ES-I3 (cell line): ENCODE measurements at regions not wholly inside any gene's neighbourhood (a gene's known extent, or its start where the extent isn't known, plus 50 kb on each side); places are given as distances from the start of the nearest gene placed in this dataset.
A peak's percentile ranks its signal among the peaks of the same experiment; 100 is the strongest.
"Not testable (repeated sequence)": the region's sequence is repeated elsewhere in the genome, so short reads cannot be mapped to it uniquely, and the experiment has no call there.

Experiments used
- H3K36me3 ChIP-seq: 2 replicates; pipeline ENCODE4 v1.6.1; 2013; ENCODE audit warnings: mild to moderate bottlenecking, low read length, control low read depth, moderate library complexity; ENCODE audit not compliant: insufficient read depth
- H3K4me1 ChIP-seq: 2 replicates; pipeline ENCODE4 v1.6.1; 2013; ENCODE audit warnings: mild to moderate bottlenecking, control low read depth, low read length; ENCODE audit not compliant: insufficient read depth
- H3K9ac ChIP-seq: 2 replicates; pipeline ENCODE4 v1.6.1; 2013; ENCODE audit warnings: low read depth, mild to moderate bottlenecking, low read length, moderate library complexity
- H3K9me3 ChIP-seq: 2 replicates; pipeline ENCODE4 v1.6.1; 2013; ENCODE audit warnings: mild to moderate bottlenecking, low read length, moderate library complexity; ENCODE audit not compliant: control insufficient read depth, insufficient read depth

DNA sequence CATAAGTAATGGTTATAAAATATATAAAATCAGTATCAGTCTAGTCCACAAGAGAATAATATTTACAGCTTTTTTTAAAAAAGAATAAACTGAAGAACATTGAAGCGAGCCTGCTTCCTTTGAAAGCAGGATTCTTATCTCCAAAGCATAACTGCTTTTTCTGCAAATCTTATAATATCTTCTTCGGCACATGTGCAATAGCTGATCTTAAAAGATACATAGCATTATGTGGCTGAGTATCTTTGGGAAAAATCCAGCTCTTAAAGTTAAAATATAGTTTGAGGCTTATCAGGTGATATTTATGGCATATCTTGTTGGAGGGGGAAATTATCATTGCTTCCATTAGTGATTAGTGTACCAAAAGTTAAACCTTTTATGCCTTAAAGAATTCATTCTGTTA, 523.9 kb upstream of the ADGRL4 start:
- Histone ChIP-seq H3K9me3 (no peaks in the 10 kb centered on the region), H3K9ac (no peak overlapping the region), H3K4me1 (no peaks in the 10 kb centered on the region), H3K36me3 (no peaks in the 10 kb centered on the region)

DNA sequence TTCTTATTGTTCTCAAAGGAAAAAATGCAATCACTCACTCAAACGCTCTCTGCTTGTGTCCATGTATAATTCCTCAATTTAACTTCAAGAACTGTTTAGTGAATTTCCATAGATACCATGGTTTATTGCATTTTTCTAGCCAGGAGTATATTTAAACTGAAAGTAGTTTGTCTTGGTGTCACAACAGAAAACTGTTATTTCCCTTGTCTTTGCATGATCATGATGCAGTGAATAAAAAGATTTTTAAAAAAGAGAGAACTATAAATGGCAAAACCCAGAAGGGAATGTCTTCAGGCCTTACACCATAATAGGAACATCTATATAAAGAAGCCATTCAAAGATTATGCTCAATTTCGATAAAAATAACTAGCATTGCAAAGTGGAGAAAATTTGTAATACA, 523.5 kb upstream of the ADGRL4 start:
- H3K9ac ChIP-seq, result no peak overlapping the region
- H3K4me1 ChIP-seq, result no peaks in the 10 kb centered on the region
- H3K36me3 ChIP-seq, result no peaks in the 10 kb centered on the region
- no peaks in the 10 kb centered on the region for H3K9me3 ChIP-seq

DNA sequence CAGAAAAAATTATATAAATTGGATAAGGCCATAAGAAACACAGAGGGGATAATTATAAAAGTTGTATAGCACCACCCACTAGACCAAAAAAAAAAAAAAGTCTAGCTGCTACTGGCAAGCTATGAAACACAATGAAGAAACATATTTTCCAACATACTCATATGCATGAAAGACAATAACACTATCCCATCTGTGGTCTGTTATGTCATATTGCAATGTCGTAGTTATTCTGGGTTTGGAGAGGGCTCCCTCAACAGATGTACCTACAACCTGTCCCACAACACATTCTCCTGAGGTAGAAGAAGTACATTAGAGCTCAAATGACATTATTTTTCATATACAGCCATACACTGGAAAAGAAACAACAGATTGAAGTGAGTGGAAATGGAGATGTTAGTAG, 517.6 kb upstream of the ADGRL4 start:
- H3K4me1 ChIP-seq, result no peaks in the 10 kb centered on the region
- H3K9ac ChIP-seq, result no peak overlapping the region
- no peaks in the 10 kb centered on the region for H3K36me3 ChIP-seq
- H3K9me3 ChIP-seq, result no peaks in the 10 kb centered on the region

DNA sequence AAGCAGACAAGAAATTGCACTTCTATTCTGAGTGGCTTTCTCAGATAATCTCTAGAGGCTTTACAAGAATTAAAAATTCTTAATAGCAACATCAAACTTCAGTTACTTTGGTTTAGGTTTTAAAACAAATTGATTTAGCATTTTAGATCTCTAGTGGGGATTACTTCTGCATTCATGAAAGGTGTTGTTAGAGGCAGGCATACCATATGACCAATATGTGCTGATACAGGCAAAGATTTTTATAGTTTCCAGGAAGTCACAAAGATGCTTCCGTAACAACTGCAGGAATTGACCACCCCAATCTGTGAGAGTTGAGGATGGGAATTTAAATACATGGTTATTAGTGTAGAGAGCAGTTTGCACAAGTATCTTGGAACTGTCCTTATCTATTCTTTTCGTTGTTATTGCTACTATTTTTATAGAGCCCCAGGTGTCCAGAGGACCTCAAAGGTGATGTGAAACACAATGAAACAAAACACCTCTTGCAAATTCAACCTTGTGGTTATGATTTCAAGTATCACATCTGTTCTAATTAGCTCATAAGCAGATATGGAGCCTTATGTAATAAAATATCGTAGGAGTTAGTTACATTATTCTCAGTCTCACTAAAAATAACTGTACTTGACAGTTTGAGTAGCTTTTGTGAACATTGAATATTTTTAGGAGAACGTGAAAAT, 512.7 kb upstream of the ADGRL4 start:
- Histone ChIP-seq H3K36me3 (no peaks in the 10 kb centered on the region), H3K4me1 (no peaks in the 10 kb centered on the region), H3K9me3 (no peaks in the 10 kb centered on the region), H3K9ac (no peak overlapping the region)

DNA sequence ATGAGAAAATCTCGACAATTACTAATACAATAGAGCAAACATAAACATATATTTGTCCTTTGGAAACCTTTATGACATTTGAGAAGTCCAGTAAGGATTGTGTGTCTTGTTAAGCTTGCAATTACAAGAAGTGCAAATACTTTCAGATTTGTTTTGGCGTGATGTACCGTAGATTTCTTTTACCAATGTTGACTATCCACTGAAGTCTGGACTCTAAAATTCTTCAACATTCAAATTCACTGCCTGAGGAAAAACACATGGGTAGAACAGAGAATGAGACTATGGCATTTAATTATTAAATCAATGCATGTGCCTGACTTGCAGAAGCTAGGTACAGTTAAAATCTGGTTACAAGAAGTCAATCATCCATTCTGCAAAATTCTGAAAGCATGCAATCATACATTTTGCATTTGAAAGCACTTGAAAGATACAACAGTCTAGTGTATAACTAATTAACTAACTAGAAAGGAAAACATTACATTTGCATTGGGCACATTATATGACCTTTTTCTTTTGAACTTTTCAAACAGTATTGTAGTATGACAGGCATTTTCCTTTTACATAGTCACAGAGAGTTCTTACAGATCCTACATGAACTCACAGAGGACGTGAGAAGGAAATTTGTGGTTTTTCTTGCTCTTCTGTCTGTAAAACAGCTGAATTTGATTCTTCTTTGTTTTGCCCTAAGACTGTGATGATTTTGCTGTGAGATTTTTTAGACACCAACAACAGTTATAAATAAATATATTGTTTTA, 511.1 kb upstream of the ADGRL4 start:
- Histone ChIP-seq H3K4me1 (no peaks in the 10 kb centered on the region), H3K9ac (no peak overlapping the region), H3K36me3 (no peaks in the 10 kb centered on the region), H3K9me3 (no peaks in the 10 kb centered on the region)

DNA sequence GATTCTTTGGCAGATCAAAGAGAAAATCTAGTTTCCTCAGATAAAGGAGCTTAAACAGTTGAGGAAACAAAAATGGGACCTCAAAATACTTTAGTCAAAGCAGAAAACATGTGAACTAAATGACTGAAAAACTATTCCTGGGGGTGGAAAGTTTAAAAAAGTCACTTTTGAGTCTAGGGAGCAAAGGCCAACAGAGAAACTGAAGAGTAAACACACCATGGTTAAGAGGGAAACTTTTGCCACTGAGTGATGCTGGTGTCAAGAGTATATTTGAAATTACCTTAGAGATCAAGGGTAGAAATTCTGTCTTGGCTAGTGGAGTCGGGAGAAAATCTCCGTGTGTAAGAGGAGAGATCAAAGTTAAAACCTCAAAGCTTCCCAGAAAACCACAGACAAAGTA, 501.2 kb upstream of the ADGRL4 start:
- Histone ChIP-seq H3K36me3 (no peaks in the 10 kb centered on the region), H3K9me3 (no peaks in the 10 kb centered on the region; the same call in 1 of the 2 replicates), H3K4me1 (no peaks in the 10 kb centered on the region), H3K9ac (no peak overlapping the region)

DNA sequence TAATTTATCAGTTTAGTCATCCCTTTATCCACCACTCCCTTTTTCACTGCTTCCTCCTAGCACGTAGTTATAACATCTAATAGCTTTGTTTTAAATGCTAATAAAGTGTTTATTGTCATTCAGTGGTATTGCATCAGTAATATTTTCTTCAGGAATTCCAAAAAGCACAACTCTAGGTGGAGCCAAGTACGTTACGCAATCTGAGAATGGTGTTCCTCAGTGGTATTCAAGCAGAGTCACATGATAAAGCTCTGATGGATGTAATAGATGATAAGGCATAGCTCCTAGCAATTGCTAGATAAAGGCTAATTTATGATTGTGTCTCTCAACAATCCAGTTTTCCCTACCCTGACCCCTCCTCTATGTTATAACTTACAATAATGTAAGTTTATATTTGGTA, 494.6 kb upstream of the ADGRL4 start:
- Histone ChIP-seq H3K4me1 (peaks cover 14% of the 10 kb centered on the region; the same call in 1 of the 2 replicates), H3K36me3 (no peaks in the 10 kb centered on the region), H3K9ac (no peak overlapping the region), H3K9me3 (no peaks in the 10 kb centered on the region; the same call in 1 of the 2 replicates)

DNA sequence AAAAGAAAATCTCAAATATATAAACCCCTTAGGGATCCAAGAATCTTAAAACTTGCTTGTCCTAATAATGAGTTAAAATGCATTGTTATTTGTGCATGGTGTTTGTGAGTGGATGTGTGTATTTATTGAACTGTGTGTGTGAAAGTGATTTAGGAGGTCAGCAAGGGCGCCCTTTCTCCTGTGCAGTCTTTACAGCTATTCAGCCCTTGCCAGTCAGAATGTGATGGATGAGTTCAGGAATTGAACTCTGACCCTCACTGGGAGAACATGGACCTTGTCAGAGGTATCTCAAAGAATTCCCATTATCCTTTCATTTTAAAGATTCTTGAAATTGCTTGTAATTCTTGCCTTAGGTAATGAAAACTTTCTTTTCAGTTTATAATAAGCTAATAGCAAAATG, 493.0 kb upstream of the ADGRL4 start:
- H3K9me3 ChIP-seq, result no peaks in the 10 kb centered on the region; the same call in 1 of the 2 replicates
- no peak overlapping the region for H3K9ac ChIP-seq
- H3K4me1 ChIP-seq, result peaks cover 25% of the 10 kb centered on the region
- H3K36me3 ChIP-seq, result no peaks in the 10 kb centered on the region

DNA sequence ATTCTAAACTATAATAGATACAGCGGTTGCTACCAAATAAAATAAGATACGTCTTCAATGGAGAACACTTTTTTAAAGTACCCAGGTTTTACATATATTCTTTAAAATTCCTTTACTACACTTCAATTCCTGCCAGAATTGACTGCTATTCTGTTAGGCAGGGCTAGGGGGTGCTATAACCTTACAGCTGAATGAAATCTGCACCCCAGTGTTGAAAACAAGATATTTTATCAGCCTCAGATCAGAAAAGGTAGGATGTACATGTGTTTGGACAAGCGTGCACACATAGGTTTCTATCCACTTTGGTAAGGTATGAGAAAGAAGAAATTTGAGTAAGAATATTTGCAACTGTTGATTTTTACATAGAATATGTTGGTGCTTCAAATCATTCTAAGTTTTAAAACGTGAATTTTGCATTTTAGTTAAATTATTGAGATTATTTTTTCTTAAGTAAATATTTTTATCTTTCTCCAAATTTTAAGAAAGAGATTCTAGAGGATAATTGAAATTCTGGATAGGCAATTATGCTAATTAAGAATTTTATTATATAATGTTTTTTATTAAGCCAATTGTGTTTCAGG, 490.8 kb upstream of the ADGRL4 start:
- peaks cover 25% of the 10 kb centered on the region for H3K4me1 ChIP-seq
- H3K36me3 ChIP-seq, result no peaks in the 10 kb centered on the region
- H3K9ac ChIP-seq, result no peak overlapping the region
- H3K9me3 ChIP-seq, result no peaks in the 10 kb centered on the region

DNA sequence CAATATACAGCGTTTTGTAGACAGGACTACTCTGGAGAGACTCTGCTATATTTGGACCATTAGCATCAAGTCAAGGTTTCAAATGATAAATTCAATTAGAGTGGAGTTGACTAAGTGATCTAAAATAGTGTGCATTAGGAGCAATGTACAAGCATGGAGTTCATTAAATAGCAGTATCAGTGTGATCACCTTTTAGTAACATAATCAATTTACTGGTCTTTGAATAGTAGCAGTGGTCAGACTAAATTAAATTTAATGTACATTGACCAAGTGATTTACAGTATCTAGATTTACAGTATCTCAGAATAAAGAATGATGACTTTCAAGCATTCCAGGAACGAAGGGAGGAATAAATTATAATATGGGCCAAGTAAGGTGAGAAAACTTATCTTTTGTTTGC, 489.6 kb upstream of the ADGRL4 start:
- H3K9me3 ChIP-seq, result no peaks in the 10 kb centered on the region
- no peak overlapping the region for H3K9ac ChIP-seq
- H3K36me3 ChIP-seq, result no peaks in the 10 kb centered on the region
- H3K4me1 ChIP-seq, result peaks cover 19% of the 10 kb centered on the region

DNA sequence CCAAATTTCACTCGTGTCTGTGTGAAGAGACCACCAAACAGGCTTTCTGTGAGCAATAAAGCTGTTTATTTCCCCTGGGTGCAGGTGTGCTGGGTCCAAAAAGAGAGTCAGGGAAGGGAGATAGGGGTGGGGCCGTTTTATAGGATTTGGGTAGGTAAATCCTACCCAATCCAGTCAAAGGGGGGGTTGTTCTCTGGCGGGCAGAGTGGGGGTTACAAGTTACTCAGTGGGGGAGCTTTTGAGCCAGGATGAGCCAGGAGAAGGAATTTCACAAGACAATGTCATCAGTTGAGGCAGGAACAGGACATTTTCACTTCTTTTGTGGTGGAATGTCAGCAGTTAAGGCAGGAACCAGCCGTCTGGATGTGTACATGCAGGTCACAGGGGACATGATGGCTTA, 487.2 kb upstream of the ADGRL4 start:
- not testable (repeated sequence) for H3K9me3 ChIP-seq, H3K36me3 ChIP-seq
- H3K4me1 ChIP-seq, result peaks cover 15% of the 10 kb centered on the region
- H3K9ac ChIP-seq, result peak overlapping the region; percentile 28

DNA sequence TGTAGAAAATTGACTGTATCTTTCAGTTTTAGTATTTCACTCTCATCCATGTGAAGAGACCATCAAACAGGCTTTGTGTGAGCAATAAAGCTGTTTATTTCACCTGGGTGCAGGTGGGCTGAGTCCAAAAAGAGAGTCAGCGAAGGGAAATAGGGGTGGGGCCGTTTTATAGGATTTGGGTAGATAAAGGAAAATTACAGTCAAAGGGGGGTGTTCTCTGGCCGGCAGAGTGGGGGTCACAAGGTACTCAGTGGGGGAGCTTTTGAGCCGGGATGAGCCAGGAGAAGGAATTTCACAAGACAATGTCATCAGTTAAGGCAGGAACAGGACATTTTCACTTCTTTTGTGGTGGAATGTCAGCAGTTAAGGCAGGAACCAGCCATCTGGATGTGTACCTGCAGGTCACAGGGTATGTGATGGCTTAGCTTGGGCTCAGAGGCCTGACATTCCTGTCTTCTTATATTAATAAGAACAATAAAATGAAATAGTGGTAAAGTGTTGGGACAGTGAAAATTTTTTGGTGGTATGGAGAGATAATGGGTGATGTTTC, 482.1 kb upstream of the ADGRL4 start:
- H3K4me1 ChIP-seq, result peaks cover 15% of the 10 kb centered on the region
- H3K9ac ChIP-seq, H3K36me3 ChIP-seq, H3K9me3 ChIP-seq: not testable (repeated sequence)

DNA sequence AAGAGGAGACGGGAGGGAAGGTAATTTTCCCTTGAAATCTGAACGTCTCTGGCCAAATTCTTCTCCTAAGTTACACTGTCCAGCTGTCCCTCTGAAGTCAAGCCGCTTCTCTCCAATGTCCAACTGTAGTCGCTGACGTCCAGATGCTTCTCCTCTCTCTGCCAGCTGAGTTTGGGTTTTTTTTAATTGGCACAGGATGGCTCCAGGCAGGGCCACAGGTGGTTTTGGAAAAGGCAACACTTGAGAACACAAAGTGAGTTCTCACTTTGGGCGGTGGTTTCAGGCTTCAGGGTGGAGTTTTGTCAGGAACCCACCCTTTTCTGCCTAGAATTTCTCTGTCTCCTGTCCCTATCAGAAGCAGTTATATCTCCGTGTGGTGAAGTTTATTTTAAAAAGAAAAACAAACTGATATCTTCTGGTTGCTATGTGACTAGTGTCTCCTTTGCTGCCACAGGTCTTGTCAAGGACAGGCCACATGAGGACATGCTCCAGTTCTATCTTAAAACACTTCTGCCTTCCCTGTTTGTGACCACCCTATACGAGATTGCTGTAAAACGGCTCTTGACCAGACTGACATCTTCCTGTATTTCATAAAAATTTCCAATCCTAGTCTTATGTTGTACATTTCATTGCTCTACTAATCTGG, 472.3 kb upstream of the ADGRL4 start:
- H3K4me1 ChIP-seq, result peaks cover 3% of the 10 kb centered on the region; the same call in 1 of the 2 replicates
- no peaks in the 10 kb centered on the region for H3K9me3 ChIP-seq
- H3K9ac ChIP-seq, result no peak overlapping the region
- H3K36me3 ChIP-seq, result 0 out of 2 replicates have a peak, but pooled peaks cover 8% of the 10 kb centered on the region

DNA sequence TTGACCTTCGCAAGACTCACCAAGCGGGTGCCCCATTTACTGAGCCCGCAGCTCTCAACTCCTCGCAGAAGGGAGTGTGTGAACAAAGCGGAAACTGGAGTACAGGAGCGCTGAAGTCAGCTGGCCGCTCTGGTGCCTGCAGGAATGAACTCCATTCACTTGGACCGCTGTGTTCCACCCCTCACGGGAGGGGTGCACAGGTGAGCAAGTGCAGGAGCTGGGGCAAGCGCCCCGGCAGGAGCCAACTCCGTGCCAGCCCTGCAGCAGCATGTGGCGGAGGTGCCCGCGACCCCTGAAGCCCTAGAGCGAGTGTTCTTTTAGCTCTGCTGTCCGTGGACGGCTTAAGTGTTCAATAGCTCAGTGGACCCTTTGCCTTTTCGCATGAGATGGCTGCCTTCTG, 471.6 kb upstream of the ADGRL4 start:
- Histone ChIP-seq H3K9ac (no peak overlapping the region), H3K36me3 (0 out of 2 replicates have a peak, but pooled peaks cover 8% of the 10 kb centered on the region), H3K4me1 (no peaks in the 10 kb centered on the region), H3K9me3 (no peaks in the 10 kb centered on the region)
